Memory B cell (primary cell): ENCODE measurements at regions not wholly inside any gene's neighbourhood (a gene's known extent, or its start where the extent isn't known, plus 50 kb on each side); places are given as distances from the start of the nearest gene placed in this dataset.

ENCODE experiments used
- ATAC-seq: fragments of 150-1000 bp; cut with Tn5 transposase; 2 replicates; pipeline ENCODE4 v1.10.0; 2021; ENCODE audit warnings: low read depth, mild to moderate bottlenecking, moderate library complexity
- DNase-seq, 2 donors: peaks; one replicate each; pipeline ENCODE4 v3.0.0; 2022; ENCODE audit warnings: low spot score in 2 of 2
- H3K27ac Mint-ChIP-seq: one replicate; pipeline ENCODE4 v1.8.0; 2022; ENCODE audit warnings: mild to moderate bottlenecking, moderate library complexity, mixed read lengths
- H3K27me3 Mint-ChIP-seq: one replicate; pipeline ENCODE4 v1.8.0; 2022; ENCODE audit warnings: mixed read lengths
- H3K36me3 Mint-ChIP-seq: one replicate; pipeline ENCODE4 v1.8.0; 2022; ENCODE audit warnings: mild to moderate bottlenecking, mixed read lengths
- H3K4me1 Mint-ChIP-seq: one replicate; pipeline ENCODE4 v1.8.0; 2022; ENCODE audit warnings: mixed read lengths
- H3K4me3 Mint-ChIP-seq: one replicate; pipeline ENCODE4 v1.8.0; 2022; ENCODE audit warnings: mild to moderate bottlenecking, moderate library complexity, mixed read lengths
- H3K9me3 Mint-ChIP-seq: one replicate; pipeline ENCODE4 v1.8.0; 2022; ENCODE audit warnings: mixed read lengths

DNA sequence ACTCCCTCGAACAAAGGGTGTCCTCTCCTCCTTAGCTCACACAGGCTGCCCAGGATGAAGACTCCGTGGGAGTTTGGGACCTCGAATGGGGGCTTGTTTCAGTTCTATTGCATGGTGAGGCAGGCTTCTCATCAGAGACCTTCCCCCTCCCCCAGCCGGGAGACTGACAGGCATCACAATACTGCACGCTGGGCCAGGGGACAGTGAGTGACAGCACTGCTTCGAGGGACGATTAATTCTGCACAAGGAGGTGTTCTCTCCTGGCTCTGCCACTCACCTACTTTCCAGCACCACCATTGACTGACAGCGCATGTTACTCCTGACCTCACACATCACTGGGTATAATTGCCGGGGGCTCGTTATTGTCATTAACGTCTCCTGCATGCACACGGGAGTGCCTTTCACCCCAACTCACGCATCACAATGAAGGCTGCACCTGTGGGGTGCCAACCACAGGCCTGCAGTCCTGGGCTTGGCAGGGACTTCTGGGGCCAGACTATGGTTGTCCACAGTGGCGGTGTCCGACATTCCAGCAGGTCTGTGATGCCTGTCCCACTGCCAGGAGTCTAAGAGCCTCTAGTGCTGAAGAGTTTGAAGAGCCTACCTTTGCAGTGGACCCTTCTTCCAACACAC is 412.2 kb upstream of the TSHZ3 start:
- no peaks in the 10 kb centered on the region for H3K27me3 Mint-ChIP-seq
- no peak for ATAC-seq

DNA sequence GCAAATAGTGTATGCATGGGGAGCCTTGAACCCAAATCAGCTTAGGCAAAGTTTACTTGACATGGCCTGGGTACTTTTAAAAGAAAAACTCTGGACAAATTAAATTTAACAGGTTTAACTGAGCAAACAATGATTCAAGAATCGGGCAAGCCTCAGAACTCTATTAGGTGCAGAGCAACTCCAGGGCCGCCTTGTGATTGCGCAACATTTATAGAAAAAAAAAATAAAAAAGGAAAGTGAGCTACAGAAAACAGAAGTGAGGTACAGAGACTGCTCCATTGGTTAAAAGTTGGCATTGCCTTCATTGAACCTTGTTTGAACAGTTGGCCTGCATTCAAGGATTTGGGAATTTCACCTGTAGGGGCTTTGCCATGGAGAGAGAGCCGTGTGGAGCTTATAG is 421.0 kb upstream of the TSHZ3 start:
- DNase-seq: no peak
- Mint-ChIP-seq H3K4me3 (no peak overlapping the region), H3K4me1 (no peaks in the 10 kb centered on the region), H3K9me3 (peaks cover 7% of the 10 kb centered on the region), H3K36me3 (no peaks in the 10 kb centered on the region), H3K27me3 (no peaks in the 10 kb centered on the region), H3K27ac (no peak overlapping the region)
- no peak for ATAC-seq

More for the DNA sequence above, 412.2 kb upstream of the TSHZ3 start:
- DNase-seq: no peak
- no peak overlapping the region for H3K27ac Mint-ChIP-seq
- H3K4me3 Mint-ChIP-seq: no peak overlapping the region
- peaks cover 8% of the 10 kb centered on the region for H3K9me3 Mint-ChIP-seq
- H3K4me1 Mint-ChIP-seq: no peaks in the 10 kb centered on the region
- no peaks in the 10 kb centered on the region for H3K36me3 Mint-ChIP-seq

DNA sequence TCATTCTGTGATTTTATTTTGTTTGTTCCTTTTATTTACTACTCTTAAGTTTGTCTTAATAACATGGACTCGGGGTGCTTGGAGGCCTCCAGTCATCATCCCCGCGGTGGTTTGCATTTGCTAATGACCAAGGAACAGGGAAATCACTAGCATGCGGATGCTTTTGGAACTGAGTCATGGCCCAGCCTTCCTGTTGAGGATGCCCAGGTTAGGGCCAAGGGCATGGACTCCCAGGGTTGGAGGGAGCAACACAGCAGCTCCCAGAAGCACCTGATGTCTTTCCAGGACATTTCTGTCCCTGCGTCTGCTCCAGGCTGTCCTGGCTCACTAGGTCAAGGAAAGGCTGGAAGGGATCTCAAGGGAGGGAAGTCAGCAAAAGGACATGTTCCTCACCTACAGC is 423.7 kb upstream of the TSHZ3 start:
- H3K27me3 Mint-ChIP-seq: no peaks in the 10 kb centered on the region
- H3K4me3 Mint-ChIP-seq: no peak overlapping the region
- H3K9me3 Mint-ChIP-seq: peaks cover 11% of the 10 kb centered on the region
- ATAC-seq: no peak
- no peaks in the 10 kb centered on the region for H3K4me1 Mint-ChIP-seq
- DNase-seq: no peak
- H3K36me3 Mint-ChIP-seq: no peaks in the 10 kb centered on the region
- no peak overlapping the region for H3K27ac Mint-ChIP-seq

DNA sequence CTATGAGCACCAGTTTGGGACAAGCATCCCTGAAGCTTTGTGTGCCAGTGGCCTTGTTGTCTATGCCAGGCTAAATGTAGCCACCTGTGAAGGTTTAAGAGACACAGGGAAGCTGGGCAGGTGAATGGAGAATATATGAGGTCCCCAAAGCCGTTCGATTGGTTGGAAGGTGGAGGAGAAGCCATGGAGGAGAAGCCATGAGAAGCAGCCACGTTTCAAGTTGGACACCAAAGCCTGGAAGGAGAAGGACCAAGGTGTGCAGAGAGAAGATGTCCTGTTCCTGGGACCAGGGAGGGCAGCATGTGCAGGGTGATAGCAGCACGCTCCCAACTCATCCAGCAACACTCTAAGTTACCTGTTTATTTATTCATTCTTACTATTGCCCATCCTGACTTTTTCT is 432.3 kb upstream of the TSHZ3 start:
- H3K9me3 Mint-ChIP-seq: peaks cover 11% of the 10 kb centered on the region
- no peaks in the 10 kb centered on the region for H3K4me1 Mint-ChIP-seq

DNA sequence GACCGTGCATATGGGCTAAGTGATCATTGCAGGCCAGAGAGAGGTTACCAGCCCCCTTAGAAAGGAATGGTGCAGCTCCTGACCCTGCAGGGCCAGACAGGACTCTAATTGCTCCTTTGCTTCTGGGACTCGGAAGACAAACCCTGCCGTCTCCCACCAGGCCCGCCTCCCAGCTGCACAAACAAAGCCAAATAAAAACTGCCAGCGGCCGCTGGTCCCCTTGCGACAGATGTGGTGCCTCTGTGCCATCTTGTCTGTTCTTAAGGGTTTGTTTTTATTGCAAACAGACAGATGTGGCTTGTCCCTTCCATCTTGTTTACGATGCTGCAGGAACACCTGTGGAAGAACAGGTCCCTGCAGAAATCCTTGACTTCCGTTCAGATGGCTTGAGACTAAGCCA is 434.4 kb upstream of the TSHZ3 start:
- Mint-ChIP-seq H3K4me3 (no peak overlapping the region), H3K27me3 (no peaks in the 10 kb centered on the region), H3K27ac (no peak overlapping the region), H3K9me3 (peaks cover 6% of the 10 kb centered on the region), H3K4me1 (no peaks in the 10 kb centered on the region), H3K36me3 (no peaks in the 10 kb centered on the region)
- DNase-seq (no peak), ATAC-seq (no peak)

More for the DNA sequence above, 432.3 kb upstream of the TSHZ3 start:
- Mint-ChIP-seq H3K4me3 (no peak overlapping the region), H3K27ac (no peak overlapping the region), H3K36me3 (no peaks in the 10 kb centered on the region), H3K27me3 (no peaks in the 10 kb centered on the region)
- ATAC-seq: no peak
- DNase-seq: no peak

DNA sequence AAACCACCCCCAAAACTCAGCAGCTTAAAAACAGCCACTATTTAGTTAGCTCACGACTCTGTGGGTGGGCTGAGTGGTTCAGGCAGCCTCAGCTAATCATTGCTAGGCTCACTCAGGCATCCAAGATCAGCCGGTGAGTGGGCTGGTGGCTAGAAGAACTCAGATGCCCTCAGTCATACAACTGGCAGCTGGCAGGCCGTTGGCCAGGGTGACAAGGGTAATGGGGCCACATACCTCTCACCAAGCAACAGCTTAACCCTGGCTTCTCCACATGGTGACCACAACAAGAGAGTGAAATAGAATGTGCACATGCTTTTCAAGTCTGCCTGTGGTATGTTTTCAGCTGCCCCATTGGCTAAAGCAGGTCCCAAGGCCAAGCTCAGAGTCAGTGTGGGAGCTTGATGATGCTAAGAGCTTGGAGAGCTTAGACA is 435.4 kb upstream of the TSHZ3 start:
- Mint-ChIP-seq H3K4me1 (no peaks in the 10 kb centered on the region), H3K9me3 (peaks cover 8% of the 10 kb centered on the region), H3K4me3 (no peak overlapping the region), H3K27me3 (no peaks in the 10 kb centered on the region), H3K36me3 (no peaks in the 10 kb centered on the region), H3K27ac (no peak overlapping the region)
- ATAC-seq (no peak), DNase-seq (no peak)

DNA sequence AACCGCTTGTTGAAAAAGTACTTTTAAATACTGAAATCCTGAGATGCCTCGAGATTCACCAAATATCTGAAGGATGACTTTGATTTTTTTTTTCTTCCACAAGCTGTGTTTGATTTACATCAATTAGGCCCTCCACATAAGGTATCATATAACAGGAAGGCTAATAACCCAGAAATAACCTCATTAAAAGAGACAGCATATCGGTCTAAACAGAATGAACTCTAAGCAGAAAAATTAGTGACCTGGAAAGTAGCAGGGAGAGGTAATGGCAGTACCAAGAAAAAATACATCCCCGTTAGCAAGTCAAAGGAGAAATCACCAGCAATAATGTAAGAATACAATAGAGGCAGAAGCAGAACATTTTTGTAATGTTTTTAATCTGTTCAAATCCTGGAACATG is 452.4 kb upstream of the TSHZ3 start:
- Mint-ChIP-seq H3K4me1 (no peaks in the 10 kb centered on the region), H3K27ac (no peak overlapping the region), H3K4me3 (no peak overlapping the region), H3K9me3 (peaks cover 14% of the 10 kb centered on the region), H3K27me3 (no peaks in the 10 kb centered on the region), H3K36me3 (no peaks in the 10 kb centered on the region)
- no peak for DNase-seq
- no peak for ATAC-seq

DNA sequence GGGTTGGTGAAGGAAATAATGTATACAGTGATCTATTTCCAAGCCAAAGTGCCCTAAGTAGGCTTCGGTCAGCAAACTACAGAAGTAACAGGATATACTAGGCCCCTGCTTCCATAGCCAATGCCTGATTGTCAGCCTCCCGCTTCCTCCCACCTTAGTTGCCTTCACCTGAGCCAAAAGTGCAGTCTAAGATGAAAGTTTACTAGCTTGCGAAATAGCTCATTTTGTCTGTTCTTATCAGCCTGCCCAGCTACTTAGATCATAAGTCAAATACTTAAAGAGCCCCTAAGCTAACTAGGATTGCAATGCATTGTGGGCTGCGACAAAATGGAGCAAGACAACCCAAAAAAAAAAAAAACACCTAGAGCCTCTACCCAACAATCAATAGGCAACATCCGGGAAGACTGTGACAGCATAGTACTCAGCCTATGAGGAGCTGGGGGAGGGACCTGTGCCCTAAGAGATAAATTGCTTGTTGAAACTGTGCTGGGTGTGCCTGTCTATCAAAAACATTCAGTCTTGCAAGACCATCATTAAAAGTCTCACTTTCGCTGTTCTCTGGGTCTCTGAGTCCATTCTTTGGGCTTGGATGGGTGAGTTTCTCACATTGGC is 454.7 kb upstream of the TSHZ3 start:
- DNase-seq (no peak), ATAC-seq (no peak)
- Mint-ChIP-seq H3K4me1 (no peaks in the 10 kb centered on the region), H3K9me3 (peaks cover 6% of the 10 kb centered on the region), H3K27me3 (no peaks in the 10 kb centered on the region), H3K36me3 (no peaks in the 10 kb centered on the region), H3K27ac (no peak overlapping the region), H3K4me3 (no peak overlapping the region)

DNA sequence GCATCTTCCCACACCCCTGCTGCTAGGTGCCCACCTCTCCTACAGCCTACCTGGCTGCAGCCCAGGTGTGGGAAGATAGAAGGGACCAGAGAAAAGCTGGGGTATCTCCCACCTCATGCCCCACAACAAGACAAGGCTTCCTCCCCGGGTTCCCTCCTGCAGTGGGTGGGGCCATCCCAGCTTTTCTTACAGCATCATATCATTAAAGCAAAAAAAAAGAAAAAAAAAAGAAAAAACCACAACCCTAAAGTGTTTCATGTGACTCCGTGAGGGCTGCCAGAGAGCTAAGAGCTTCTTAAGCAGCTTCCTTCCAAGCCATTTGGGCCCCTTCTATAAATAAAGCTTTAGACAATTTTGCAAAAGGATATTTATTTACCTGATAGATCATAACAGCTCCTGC is 455.4 kb upstream of the TSHZ3 start:
- H3K4me3 Mint-ChIP-seq: no peak overlapping the region
- ATAC-seq (no peak), DNase-seq (no peak)
- no peaks in the 10 kb centered on the region for H3K4me1 Mint-ChIP-seq
- no peaks in the 10 kb centered on the region for H3K27me3 Mint-ChIP-seq
- H3K9me3 Mint-ChIP-seq: peaks cover 6% of the 10 kb centered on the region
- no peak overlapping the region for H3K27ac Mint-ChIP-seq
- H3K36me3 Mint-ChIP-seq: no peaks in the 10 kb centered on the region

DNA sequence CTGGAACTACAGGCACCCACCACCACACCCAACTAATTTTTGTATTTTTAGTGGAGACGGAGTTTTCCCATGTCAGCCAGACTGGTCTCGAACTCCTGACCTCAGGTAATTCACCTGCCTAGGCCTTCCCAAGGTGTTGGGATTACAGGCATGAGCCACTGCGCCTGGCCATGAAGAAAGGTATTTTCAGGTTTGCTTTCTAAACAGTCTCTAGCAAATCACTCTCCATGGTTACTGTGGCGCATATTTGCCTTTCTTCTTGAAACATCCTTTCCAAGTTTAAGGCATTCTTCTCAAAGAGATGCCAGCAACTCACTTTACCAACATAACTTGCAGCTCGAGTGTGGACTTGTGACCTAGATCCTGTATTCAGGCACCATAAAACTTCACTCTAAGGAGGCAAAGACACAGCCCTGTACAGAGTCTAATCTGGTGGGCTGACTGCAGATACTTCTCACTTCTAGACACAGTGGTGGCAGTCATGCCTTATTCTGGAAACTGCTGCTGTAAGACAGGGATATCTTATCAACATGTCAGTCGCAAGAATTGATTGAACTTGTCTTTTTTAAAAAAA is 461.4 kb upstream of the TSHZ3 start:
- Mint-ChIP-seq H3K27me3 (no peaks in the 10 kb centered on the region), H3K9me3 (peaks cover 11% of the 10 kb centered on the region), H3K4me3 (no peak overlapping the region), H3K4me1 (no peaks in the 10 kb centered on the region), H3K27ac (no peak overlapping the region), H3K36me3 (no peaks in the 10 kb centered on the region)
- ATAC-seq (no peak), DNase-seq (no peak)

DNA sequence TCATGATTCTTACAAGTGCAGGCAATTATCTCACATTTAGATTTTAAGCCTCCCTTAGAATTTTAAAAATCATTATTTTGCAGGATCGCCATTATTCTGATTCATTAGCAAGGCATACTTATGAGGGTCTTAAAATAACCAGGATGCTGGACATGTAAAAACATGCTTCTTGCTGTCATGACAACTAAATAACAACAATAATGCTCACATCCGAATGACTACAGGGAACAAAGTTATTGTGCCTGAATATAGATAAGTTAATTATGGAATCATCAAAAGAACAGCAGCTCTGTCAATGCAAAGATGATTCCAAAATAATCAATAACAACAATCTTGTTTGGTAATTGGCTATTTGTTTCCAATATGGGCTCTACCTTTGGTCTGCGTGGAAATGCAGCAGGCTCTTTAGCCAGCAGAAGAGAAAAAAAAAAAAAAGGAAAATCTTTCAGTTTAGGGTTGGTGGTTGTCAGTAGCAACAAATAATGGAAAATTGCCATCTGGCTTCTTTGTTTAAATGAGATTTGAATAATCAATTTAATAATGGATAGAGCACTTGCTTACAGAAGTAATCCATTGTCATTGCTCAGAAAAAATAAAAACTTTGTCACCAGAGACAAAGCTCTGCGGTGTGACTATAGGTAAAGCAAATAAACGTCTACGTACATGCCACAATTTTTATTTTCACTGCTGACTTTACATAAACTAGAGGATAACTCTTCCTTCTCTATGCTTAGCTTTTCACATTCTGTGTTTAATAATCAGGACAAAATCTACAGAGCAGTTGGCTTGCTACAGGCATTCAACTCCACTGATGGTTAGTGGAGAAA is 468.9 kb upstream of the TSHZ3 start:
- peaks cover 18% of the 10 kb centered on the region for H3K9me3 Mint-ChIP-seq
- ATAC-seq (no peak), DNase-seq (no peak)
- no peak overlapping the region for H3K27ac Mint-ChIP-seq
- no peak overlapping the region for H3K4me3 Mint-ChIP-seq
- H3K4me1 Mint-ChIP-seq: no peaks in the 10 kb centered on the region
- no peaks in the 10 kb centered on the region for H3K27me3 Mint-ChIP-seq
- peaks cover 1% of the 10 kb centered on the region for H3K36me3 Mint-ChIP-seq

DNA sequence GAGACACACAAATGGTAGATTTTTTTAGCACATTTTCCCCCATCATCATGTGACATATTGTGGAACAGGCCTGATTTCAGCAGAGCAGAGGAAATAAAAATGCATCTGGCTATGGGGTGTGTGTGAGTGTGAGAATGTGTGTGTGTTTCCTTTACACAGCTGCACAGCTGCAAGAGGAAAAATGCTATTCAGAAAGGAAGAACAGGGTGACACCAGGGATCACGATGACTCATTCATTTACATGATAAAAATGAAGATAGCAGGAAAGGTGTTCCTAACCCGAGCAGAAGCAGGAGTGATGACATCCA is 469.5 kb upstream of the TSHZ3 start:
- Mint-ChIP-seq H3K27me3 (no peaks in the 10 kb centered on the region), H3K9me3 (peaks cover 16% of the 10 kb centered on the region), H3K27ac (no peak overlapping the region), H3K4me1 (no peaks in the 10 kb centered on the region), H3K36me3 (peaks cover 1% of the 10 kb centered on the region), H3K4me3 (no peak overlapping the region)
- no peak for ATAC-seq
- DNase-seq: no peak

DNA sequence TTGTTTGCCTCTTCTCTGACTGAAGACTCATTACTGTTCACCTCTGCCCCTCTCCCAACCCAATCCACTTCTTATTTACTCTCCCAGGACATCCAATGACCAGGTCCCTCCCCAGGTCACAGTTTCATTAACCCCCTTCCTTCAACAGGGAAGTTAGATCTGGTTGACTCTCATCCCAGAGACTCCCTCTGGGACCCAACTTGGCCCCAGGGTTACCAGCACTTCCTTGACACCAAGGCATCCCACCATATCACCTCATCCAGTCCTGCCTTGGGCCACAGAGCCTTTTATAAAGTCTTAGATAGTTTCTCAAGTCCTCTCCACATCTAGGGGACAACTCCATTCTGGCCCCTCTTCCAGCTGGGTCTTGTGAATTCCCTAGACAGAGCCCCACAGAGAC is 470.6 kb upstream of the TSHZ3 start:
- Mint-ChIP-seq H3K4me1 (no peaks in the 10 kb centered on the region), H3K27me3 (no peaks in the 10 kb centered on the region), H3K9me3 (peaks cover 13% of the 10 kb centered on the region), H3K36me3 (peaks cover 1% of the 10 kb centered on the region), H3K4me3 (no peak overlapping the region), H3K27ac (no peak overlapping the region)
- ATAC-seq (no peak), DNase-seq (no peak)

DNA sequence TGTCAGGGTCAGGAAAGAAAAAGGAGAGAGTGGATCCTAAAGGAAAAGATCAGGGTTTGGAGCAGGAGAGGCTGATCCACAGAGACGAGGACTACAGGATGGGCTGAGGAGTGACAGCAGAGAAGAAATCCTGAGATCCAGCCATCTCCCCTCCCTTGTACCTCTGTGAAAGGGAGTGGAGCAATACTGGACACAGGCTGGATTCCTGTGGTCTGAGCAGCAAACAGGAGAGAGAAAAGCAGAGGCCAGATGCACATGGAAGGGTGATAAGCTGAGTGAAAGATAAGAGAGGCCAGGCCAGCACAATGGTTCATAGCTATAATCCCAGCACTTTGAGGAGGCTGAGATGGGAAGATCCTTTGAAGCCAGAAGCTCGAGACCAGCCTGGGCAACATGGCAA is 472.1 kb upstream of the TSHZ3 start:
- ATAC-seq (no peak), DNase-seq (no peak)
- Mint-ChIP-seq H3K27me3 (no peaks in the 10 kb centered on the region), H3K4me1 (no peaks in the 10 kb centered on the region), H3K9me3 (peaks cover 21% of the 10 kb centered on the region), H3K36me3 (peaks cover 1% of the 10 kb centered on the region), H3K4me3 (no peak overlapping the region), H3K27ac (no peak overlapping the region)
